ENCODE measurements at regions not wholly inside any gene's neighbourhood (a gene's known extent, or its start where the extent isn't known, plus 50 kb on each side); places are given as distances from the start of the nearest gene placed in this dataset.

GRCh38 chr6:4521070-4521469 lies 255.1 kb upstream of the CDYL start:
- Mint-ChIP-seq H3K4me1 (ENCODE audit: low read depth) (no peaks in the 10 kb centered on the region), H3K27ac (no peak overlapping the region), H3K4me3 (no peak overlapping the region), H3K36me3 (ENCODE audit: low read depth) (no peaks in the 10 kb centered on the region), H3K27me3 (peaks cover 22% of the 10 kb centered on the region), H3K9me3 (no peaks in the 10 kb centered on the region)
- ChIA-PET POLR2A (no interaction called here), CTCF (no interaction called here)
- TF ChIP-seq CTCF (IDR thresholded peaks at IDR 0.05): no peak
- intact Hi-C loops (cut with micrococcal nuclease): no loop called here
- DNase-seq (no peak), ATAC-seq (no peak)

GRCh38 chr6:4518506-4518905 lies 257.7 kb upstream of the CDYL start:
- TF ChIP-seq CTCF (IDR thresholded peaks at IDR 0.05): no peak
- H3K4me3 Mint-ChIP-seq: no peak overlapping the region
- ATAC-seq (no peak), DNase-seq (no peak)
- ChIA-PET POLR2A (no interaction called here), CTCF (no interaction called here)
- H3K27ac Mint-ChIP-seq: no peak overlapping the region
- H3K27me3 Mint-ChIP-seq: peaks cover 21% of the 10 kb centered on the region
- intact Hi-C loops (cut with micrococcal nuclease): no loop called here
- H3K9me3 Mint-ChIP-seq: no peaks in the 10 kb centered on the region
- no peaks in the 10 kb centered on the region for H3K36me3 Mint-ChIP-seq (ENCODE audit: low read depth)
- H3K4me1 Mint-ChIP-seq (ENCODE audit: low read depth): no peaks in the 10 kb centered on the region

GRCh38 chr6:4516206-4516605 lies 260.0 kb upstream of the CDYL start:
- H3K27ac Mint-ChIP-seq: no peak overlapping the region
- H3K4me3 Mint-ChIP-seq: no peak overlapping the region
- H3K4me1 Mint-ChIP-seq (ENCODE audit: low read depth): no peaks in the 10 kb centered on the region
- no peaks in the 10 kb centered on the region for H3K36me3 Mint-ChIP-seq (ENCODE audit: low read depth)
- CTCF ChIA-PET: no interaction called here
- H3K27me3 Mint-ChIP-seq: peaks cover 7% of the 10 kb centered on the region
- intact Hi-C loops (cut with micrococcal nuclease): no loop called here
- ATAC-seq (no peak), DNase-seq (no peak)
- TF ChIP-seq CTCF (IDR thresholded peaks at IDR 0.05): no peak
- POLR2A ChIA-PET: no interaction called here
- H3K9me3 Mint-ChIP-seq: no peaks in the 10 kb centered on the region

DNA sequence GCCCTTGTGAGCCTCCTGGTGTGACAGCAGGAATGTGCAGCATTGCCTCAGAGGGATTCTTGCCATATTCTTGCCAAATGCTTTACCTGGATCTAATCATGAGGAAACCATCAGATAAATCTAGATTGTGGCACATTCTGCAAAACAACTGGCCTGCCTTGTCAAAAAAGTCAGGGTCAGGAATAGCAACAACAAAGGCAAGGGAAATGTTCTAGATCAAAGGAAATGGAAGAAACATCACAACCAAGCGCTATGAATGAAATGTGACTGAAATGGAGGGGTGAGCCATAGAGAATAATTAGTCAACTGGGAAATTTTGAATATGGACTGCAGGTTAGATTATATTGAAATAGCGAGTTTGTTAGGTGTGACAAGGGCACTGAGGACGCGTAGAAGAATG lies 262.6 kb upstream of the CDYL start:
- ATAC-seq: no peak
- no peak for DNase-seq
- CTCF ChIA-PET: no interaction called here
- Mint-ChIP-seq H3K36me3 (ENCODE audit: low read depth) (no peaks in the 10 kb centered on the region), H3K27me3 (peaks cover 2% of the 10 kb centered on the region), H3K4me1 (ENCODE audit: low read depth) (no peaks in the 10 kb centered on the region), H3K4me3 (no peak overlapping the region), H3K27ac (no peak overlapping the region), H3K9me3 (no peaks in the 10 kb centered on the region)
- intact Hi-C loops (cut with micrococcal nuclease): no loop called here
- POLR2A ChIA-PET: no interaction called here
- no peak for TF ChIP-seq CTCF (IDR thresholded peaks at IDR 0.05)

DNA sequence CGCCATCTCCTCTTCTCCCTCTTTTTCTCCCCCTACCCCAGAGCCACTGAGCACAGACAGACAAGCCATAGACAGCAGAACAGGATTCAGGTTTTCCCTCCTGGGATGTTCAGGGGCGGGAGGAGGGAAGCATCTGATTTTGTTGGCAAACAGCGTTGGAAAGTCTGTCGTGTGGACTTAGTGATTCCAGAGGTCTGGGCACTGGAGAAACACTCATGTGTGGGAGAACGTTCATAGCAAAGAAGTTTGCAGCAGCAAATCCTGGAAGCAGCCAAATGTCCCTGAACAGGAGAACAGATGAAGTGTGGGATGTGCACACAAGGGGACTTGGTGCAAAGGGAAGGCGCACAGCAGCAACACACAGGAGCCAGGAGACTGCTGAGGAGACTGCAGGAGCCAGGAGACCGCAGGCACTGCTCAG lies 264.1 kb upstream of the CDYL start:
- CTCF ChIA-PET: no interaction called here
- ATAC-seq (no peak), DNase-seq (no peak)
- peaks cover 7% of the 10 kb centered on the region for H3K27me3 Mint-ChIP-seq
- no peak overlapping the region for H3K27ac Mint-ChIP-seq
- no peaks in the 10 kb centered on the region for H3K36me3 Mint-ChIP-seq (ENCODE audit: low read depth)
- H3K4me1 Mint-ChIP-seq (ENCODE audit: low read depth): no peaks in the 10 kb centered on the region
- POLR2A ChIA-PET: no interaction called here
- intact Hi-C loops (cut with micrococcal nuclease): no loop called here
- H3K4me3 Mint-ChIP-seq: no peak overlapping the region
- no peak for TF ChIP-seq CTCF (IDR thresholded peaks at IDR 0.05)
- H3K9me3 Mint-ChIP-seq: no peaks in the 10 kb centered on the region

All from activated CD8-positive, alpha-beta T cell treated with anti-CD3 and anti-CD28 coated beads for 36 hours (primary cell).